Tibial nerve (tissue), 4 donors: ENCODE measurements at regions not wholly inside any gene's neighbourhood (a gene's known extent, or its start where the extent isn't known, plus 50 kb on each side); places are given as distances from the start of the nearest gene placed in this dataset.

ENCODE experiments used
- DNase-seq, 2 donors: peaks; one replicate each; pipeline ENCODE4 v3.0.0-alpha.2; 2019; ENCODE audit warnings: low spot score in 2 of 2
- H3K27ac ChIP-seq, 4 donors: fragments of 200-600 bp; sonication (generic) in 3 of 4; one replicate each; pipeline ENCODE4 v1.5.1; 2017 to 2019; ENCODE audit warnings: mild to moderate bottlenecking in 1 of 4
- H3K27me3 ChIP-seq, 2 donors: fragments of 200-600 bp; sonication (generic) in 1 of 2; one replicate each; pipeline versions ENCODE4 v1.5.1 to v1.6.0; 2017 to 2019
- H3K36me3 ChIP-seq, 3 donors: fragments of 200-600 bp; sonication (generic); one replicate each; pipeline ENCODE4 v1.5.1; 2018 to 2019
- H3K4me1 ChIP-seq, 4 donors: fragments of 200-600 bp; sonication (generic) in 3 of 4; one replicate each; pipeline ENCODE4 v1.5.1; 2017 to 2019
- H3K4me3 ChIP-seq, 4 donors: fragments of 200-600 bp; sonication (generic) in 3 of 4; one replicate each; pipeline ENCODE4 v1.5.1; 2017 to 2019; ENCODE audit warnings: mild to moderate bottlenecking in 1 of 4, moderate library complexity in 1 of 4
- H3K9me3 ChIP-seq, 4 donors: fragments of 200-600 bp; sonication (generic) in 3 of 4; one replicate each; pipeline ENCODE4 v1.5.1; 2017 to 2019
- CTCF ChIP-seq, 5 experiments: fragments of 200-600 bp in 3 of 5; fragments of 450-650 bp in 2 of 5; sonication (generic) in 3 of 5; IDR thresholded peaks; one replicate each; pipeline ENCODE4 v1.5.1; 2016 to 2019; ENCODE audit warnings: antibody characterized with exemption in 5 of 5, mild to moderate bottlenecking in 3 of 5, moderate library complexity in 2 of 5
- EP300 ChIP-seq, 2 donors: sonication (generic); formaldehyde crosslinking; IDR thresholded peaks; one replicate each; pipeline ENCODE4 v1.6.1; 2017; ENCODE audit warnings: antibody characterized with exemption in 2 of 2, mild to moderate bottlenecking in 1 of 2
- POLR2A ChIP-seq, 2 donors: fragments of 450-650 bp; IDR thresholded peaks; one replicate each; pipeline ENCODE4 v1.6.1; 2017; ENCODE audit warnings: antibody characterized with exemption in 2 of 2, mild to moderate bottlenecking in 2 of 2, moderate library complexity in 2 of 2
- WGBS, 2 donors: methylation state at CpG; one replicate each; pipeline ENCODE4 v1.1.5; 2018; 5-methylcytosine and 5-hydroxymethylcytosine counted together

DNA sequence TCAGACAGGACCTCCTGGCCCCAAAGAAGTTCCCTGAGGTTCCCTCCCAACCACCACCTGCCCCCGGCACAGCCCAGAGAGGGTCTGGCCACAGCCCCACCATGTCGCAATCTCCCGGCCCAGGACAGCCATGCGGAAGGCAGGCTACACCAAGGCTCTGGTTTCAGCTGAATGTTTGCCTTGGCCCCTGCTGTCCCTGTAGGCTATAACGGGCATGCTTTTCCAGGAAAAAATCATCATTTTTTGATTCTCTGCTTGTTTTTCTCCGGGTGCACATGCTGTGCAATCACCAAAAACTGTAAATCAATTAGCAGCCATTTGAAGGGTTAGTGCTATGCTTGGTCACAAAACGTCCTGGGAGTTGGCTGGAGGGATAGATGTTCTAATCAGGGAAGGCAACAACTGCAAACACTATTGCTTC lies 142.7 kb upstream of the IGF1R start:
- Histone ChIP-seq H3K4me1 (peaks cover 0 to 30% (median 0%) of the 10 kb centered on the region in 4 donors), H3K27ac (peak overlapping the region in 2 of 4 donors; percentile 66 to 75), H3K36me3 (no peaks in the 10 kb centered on the region), H3K4me3 (no peak overlapping the region), H3K27me3 (peaks cover 0 to 12% of the 10 kb centered on the region in 2 donors), H3K9me3 (peaks cover 0 to 2% (median 0%) of the 10 kb centered on the region in 4 donors)
- peak; percentile 67 to 81 for DNase-seq
- TF ChIP-seq CTCF (IDR thresholded peaks at IDR 0.05): peak in 1 of 5 experiments; percentile 19
- no peak for TF ChIP-seq POLR2A (IDR thresholded peaks at IDR 0.05)
- TF ChIP-seq EP300 (IDR thresholded peaks at IDR 0.05): peak; percentile 27 to 93
- WGBS, 2 donors: 46 to 58% methylated on average over 7 of the region's 7 CpGs

GRCh38 chr15:98506172-98506571 lies 142.2 kb upstream of the IGF1R start:
- no peak for DNase-seq
- Histone ChIP-seq H3K27me3 (peaks cover 0 to 12% of the 10 kb centered on the region in 2 donors), H3K27ac (peak overlapping the region in 3 of 4 donors; percentile 23 to 75 (median 54)), H3K9me3 (no peaks in the 10 kb centered on the region), H3K4me3 (no peak overlapping the region), H3K36me3 (no peaks in the 10 kb centered on the region), H3K4me1 (peaks cover 0 to 30% (median 0%) of the 10 kb centered on the region in 4 donors)
- TF ChIP-seq EP300 (IDR thresholded peaks at IDR 0.05) (no peak), POLR2A (IDR thresholded peaks at IDR 0.05) (no peak), CTCF (IDR thresholded peaks at IDR 0.05) (no peak)
- WGBS, 2 donors: 93 to 95% methylated on average over 7 of the region's 7 CpGs

- Histone ChIP-seq H3K4me3 (no peak overlapping the region), H3K27ac (peak overlapping the region in 2 of 4 donors; percentile 23 to 54), H3K27me3 (peaks cover 0 to 10% of the 10 kb centered on the region in 2 donors), H3K9me3 (no peaks in the 10 kb centered on the region), H3K4me1 (peaks cover 0 to 30% (median 0%) of the 10 kb centered on the region in 4 donors), H3K36me3 (no peaks in the 10 kb centered on the region)
- TF ChIP-seq POLR2A (IDR thresholded peaks at IDR 0.05) (no peak), CTCF (IDR thresholded peaks at IDR 0.05) (no peak), EP300 (IDR thresholded peaks at IDR 0.05) (no peak)
- DNase-seq: no peak
- WGBS, 2 donors: 60 to 63% methylated on average over 7 of the region's 7 CpGs
These were observed 141.6 kb upstream of the IGF1R start for GRCh38 chr15:98506711-98507110.

- no peaks in the 10 kb centered on the region for H3K36me3 ChIP-seq
- no peaks in the 10 kb centered on the region for H3K27me3 ChIP-seq
- no peak overlapping the region for H3K4me3 ChIP-seq
- H3K9me3 ChIP-seq: no peaks in the 10 kb centered on the region
- no peaks in the 10 kb centered on the region for H3K4me1 ChIP-seq
- DNase-seq: no peak
- no peak overlapping the region for H3K27ac ChIP-seq
- WGBS, 2 donors: 52 to 66% methylated on average over 7 of the region's 7 CpGs
- TF ChIP-seq CTCF (IDR thresholded peaks at IDR 0.05): no peak
- no peak for TF ChIP-seq EP300 (IDR thresholded peaks at IDR 0.05)
- no peak for TF ChIP-seq POLR2A (IDR thresholded peaks at IDR 0.05)
These were observed 134.8 kb upstream of the IGF1R start for GRCh38 chr15:98513428-98513986.

- Histone ChIP-seq H3K4me3 (no peak overlapping the region), H3K27ac (no peak overlapping the region), H3K9me3 (no peaks in the 10 kb centered on the region), H3K4me1 (peaks cover 0 to 5% (median 0%) of the 10 kb centered on the region in 4 donors), H3K36me3 (no peaks in the 10 kb centered on the region), H3K27me3 (no peaks in the 10 kb centered on the region)
- TF ChIP-seq CTCF (IDR thresholded peaks at IDR 0.05) (no peak), EP300 (IDR thresholded peaks at IDR 0.05) (no peak), POLR2A (IDR thresholded peaks at IDR 0.05) (no peak)
- WGBS, 2 donors: 76 to 77% methylated on average over 11 of the region's 11 CpGs
- DNase-seq: no peak
These were observed 134.2 kb upstream of the IGF1R start for GRCh38 chr15:98514034-98514622.
